Activated gamma-delta T cell treated with Interleukin-2 at 50 U/mL for 16 hours (primary cell): ENCODE measurements at regions not wholly inside any gene's neighbourhood (a gene's known extent, or its start where the extent isn't known, plus 50 kb on each side); places are given as distances from the start of the nearest gene placed in this dataset.

Experiments
- DNase-seq: peaks from one replicate; pipeline ENCODE4 v3.0.0-alpha.2; 2020

- no peak for DNase-seq
Observed at GRCh38 chr9:109953300-109953699, 173.3 kb downstream of the PALM2AKAP2 start.

GRCh38 chr9:109953813-109954497 lies 174.0 kb downstream of the PALM2AKAP2 start:
- no peak for DNase-seq

- DNase-seq = no peak
Observed at GRCh38 chr9:109956717-109957440, 176.9 kb downstream of the PALM2AKAP2 start.

GRCh38 chr9:109959679-109960078 lies 179.7 kb downstream of the PALM2AKAP2 start:
- no peak for DNase-seq

GRCh38 chr9:109961626-109962025 lies 181.6 kb downstream of the PALM2AKAP2 start:
- DNase-seq = no peak

- DNase-seq = no peak
Observed at GRCh38 chr9:109962215-109962614, 182.2 kb downstream of the PALM2AKAP2 start.

GRCh38 chr9:109963079-109963478 lies 183.1 kb downstream of the PALM2AKAP2 start:
- no peak for DNase-seq

- no peak for DNase-seq
Observed at GRCh38 chr9:109966643-109967368, 186.8 kb downstream of the PALM2AKAP2 start.

GRCh38 chr9:109967651-109968642 lies 187.9 kb downstream of the PALM2AKAP2 start:
- no peak for DNase-seq

- no peak for DNase-seq
Observed at GRCh38 chr9:109969011-109969410, 189.0 kb downstream of the PALM2AKAP2 start.

- no peak for DNase-seq
Observed at GRCh38 chr9:109969573-109970237, 189.7 kb downstream of the PALM2AKAP2 start.

- DNase-seq = no peak
Observed at GRCh38 chr9:109971226-109971625, 191.2 kb downstream of the PALM2AKAP2 start.

GRCh38 chr9:109972026-109972882 lies 192.3 kb downstream of the PALM2AKAP2 start:
- DNase-seq = no peak

GRCh38 chr9:109973336-109973735 lies 193.3 kb downstream of the PALM2AKAP2 start:
- DNase-seq = no peak

GRCh38 chr9:109974143-109974917 lies 194.3 kb downstream of the PALM2AKAP2 start:
- DNase-seq = no peak

GRCh38 chr9:109974918-109975276 lies 194.9 kb downstream of the PALM2AKAP2 start:
- DNase-seq = no peak

- DNase-seq = no peak
Observed at GRCh38 chr9:109975574-109976295, 195.7 kb downstream of the PALM2AKAP2 start.

GRCh38 chr9:109976303-109976702 lies 196.3 kb downstream of the PALM2AKAP2 start:
- no peak for DNase-seq

- no peak for DNase-seq
Observed at GRCh38 chr9:109977521-109977920, 197.5 kb downstream of the PALM2AKAP2 start.

GRCh38 chr9:109981091-109981490 lies 201.1 kb downstream of the PALM2AKAP2 start:
- no peak for DNase-seq
